ENCODE measurements at regions not wholly inside any gene's neighbourhood (a gene's known extent, or its start where the extent isn't known, plus 50 kb on each side); places are given as distances from the start of the nearest gene placed in this dataset.
A peak's percentile ranks its signal among the peaks of the same experiment; 100 is the strongest.

DNA sequence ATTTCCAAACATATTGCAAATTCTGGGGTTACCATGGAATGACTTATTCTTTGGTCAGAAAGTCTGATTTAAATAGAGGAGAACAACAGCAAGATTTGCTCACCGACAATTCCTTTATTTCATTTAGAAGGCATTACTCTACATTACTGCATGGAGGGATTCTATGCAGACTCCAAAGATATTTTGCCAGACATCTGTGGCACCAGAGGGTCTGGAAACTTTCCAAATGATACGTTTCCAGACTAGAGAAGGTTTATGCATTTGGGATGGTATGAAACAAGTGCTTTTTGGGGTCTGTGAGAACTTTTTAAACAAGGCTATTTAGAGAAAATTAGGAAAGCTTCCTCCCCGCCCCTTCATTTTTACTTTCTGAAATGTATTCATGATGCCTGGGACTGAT is 125.3 kb downstream of the SAMD9 start:
- no peak overlapping the region for H3K9ac ChIP-seq (ENCODE audit: control insufficient read depth, extremely low read depth, insufficient read depth, low read length)
- no peak overlapping the region for H3K27ac ChIP-seq (ENCODE audit: control insufficient read depth, insufficient read depth, low read length)
- no peaks in the 10 kb centered on the region for H3K9me1 ChIP-seq (ENCODE audit: control insufficient read depth, extremely low read depth, insufficient read depth, low read length)
- FAIRE-seq (no peak), DNase-seq (ENCODE audit: low read depth, low spot score) (no peak)
- H3K4me2 ChIP-seq (ENCODE audit: control insufficient read depth, extremely low read depth, insufficient read depth, low read depth, low read length) = no peak overlapping the region
- H3K4me3 ChIP-seq (ENCODE audit: control insufficient read depth in 2 of 3, extremely low read depth in 1 of 3, insufficient read depth in 2 of 3, low read depth in 1 of 3, low read length in 3 of 3) = no peak overlapping the region
- dilution Hi-C loops (cut with MboI; ENCODE audit: extremely low pct_ligation_motif_present, low sequenced_read_pairs) = no loop called here
- TF ChIP-seq, protein P1, sequence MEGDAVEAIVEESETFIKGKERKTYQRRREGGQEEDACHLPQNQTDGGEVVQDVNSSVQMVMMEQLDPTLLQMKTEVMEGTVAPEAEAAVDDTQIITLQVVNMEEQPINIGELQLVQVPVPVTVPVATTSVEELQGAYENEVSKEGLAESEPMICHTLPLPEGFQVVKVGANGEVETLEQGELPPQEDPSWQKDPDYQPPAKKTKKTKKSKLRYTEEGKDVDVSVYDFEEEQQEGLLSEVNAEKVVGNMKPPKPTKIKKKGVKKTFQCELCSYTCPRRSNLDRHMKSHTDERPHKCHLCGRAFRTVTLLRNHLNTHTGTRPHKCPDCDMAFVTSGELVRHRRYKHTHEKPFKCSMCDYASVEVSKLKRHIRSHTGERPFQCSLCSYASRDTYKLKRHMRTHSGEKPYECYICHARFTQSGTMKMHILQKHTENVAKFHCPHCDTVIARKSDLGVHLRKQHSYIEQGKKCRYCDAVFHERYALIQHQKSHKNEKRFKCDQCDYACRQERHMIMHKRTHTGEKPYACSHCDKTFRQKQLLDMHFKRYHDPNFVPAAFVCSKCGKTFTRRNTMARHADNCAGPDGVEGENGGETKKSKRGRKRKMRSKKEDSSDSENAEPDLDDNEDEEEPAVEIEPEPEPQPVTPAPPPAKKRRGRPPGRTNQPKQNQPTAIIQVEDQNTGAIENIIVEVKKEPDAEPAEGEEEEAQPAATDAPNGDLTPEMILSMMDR (optimal IDR thresholded peaks at IDR 0.05 in 1 of 3, IDR thresholded peaks at IDR 0.05 in 1 of 3, conservative IDR thresholded peaks at IDR 0.05 in 1 of 3; ENCODE audit: extremely low read depth in 1 of 3, insufficient read depth in 2 of 3, low read length in 3 of 3) = no peak
- no peak for TF ChIP-seq EZH2 (IDR thresholded peaks at IDR 0.05; ENCODE audit: low read length)
- H2AFZ ChIP-seq (ENCODE audit: control insufficient read depth, low read length) = no peak overlapping the region
- no peaks in the 10 kb centered on the region for H3K79me2 ChIP-seq (ENCODE audit: control insufficient read depth, insufficient read depth, low read length)
- no peaks in the 10 kb centered on the region for H4K20me1 ChIP-seq (ENCODE audit: control insufficient read depth, extremely low read depth, insufficient read depth, low read length)
- H3K4me1 ChIP-seq (ENCODE audit: control insufficient read depth, extremely low read depth, insufficient read depth, low read length) = peaks cover 6% of the 10 kb centered on the region
- no peaks in the 10 kb centered on the region for H3K27me3 ChIP-seq (ENCODE audit: control insufficient read depth, extremely low read depth, insufficient read depth, low read length)
- H3K36me3 ChIP-seq (ENCODE audit: control insufficient read depth in 2 of 2, extremely low read depth in 1 of 2, insufficient read depth in 2 of 2, low read length in 2 of 2) = no peaks in the 10 kb centered on the region
- no peaks in the 10 kb centered on the region for H3K9me3 ChIP-seq (ENCODE audit: control insufficient read depth, low read depth, low read length)

DNA sequence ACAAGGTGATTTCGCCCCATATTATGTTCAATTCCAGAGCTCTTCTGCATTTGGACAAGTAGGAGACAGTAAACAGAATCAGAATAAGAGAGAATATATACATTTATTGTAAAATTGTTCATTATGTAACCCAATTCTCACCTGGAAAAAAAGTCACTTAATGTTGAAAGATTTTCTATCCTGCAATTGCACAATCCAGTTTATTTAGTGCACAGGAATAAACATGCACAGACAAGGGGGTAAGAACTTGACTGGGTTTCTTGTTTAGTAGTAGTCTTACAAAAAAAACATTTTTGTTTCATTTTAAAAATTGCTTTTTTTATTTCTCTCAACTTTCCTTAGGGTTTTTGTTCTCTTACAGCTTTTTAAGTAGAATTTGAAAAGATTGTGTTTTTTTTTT is 126.6 kb downstream of the SAMD9 start:
- Histone ChIP-seq H4K20me1 (ENCODE audit: control insufficient read depth, extremely low read depth, insufficient read depth, low read length) (no peaks in the 10 kb centered on the region), H3K4me3 (ENCODE audit: control insufficient read depth in 2 of 3, extremely low read depth in 1 of 3, insufficient read depth in 2 of 3, low read depth in 1 of 3, low read length in 3 of 3) (no peak overlapping the region), H3K9ac (ENCODE audit: control insufficient read depth, extremely low read depth, insufficient read depth, low read length) (no peak overlapping the region), H3K4me1 (ENCODE audit: control insufficient read depth, extremely low read depth, insufficient read depth, low read length) (peaks cover 11% of the 10 kb centered on the region), H3K4me2 (ENCODE audit: control insufficient read depth, extremely low read depth, insufficient read depth, low read depth, low read length) (no peak overlapping the region), H2AFZ (ENCODE audit: control insufficient read depth, low read length) (peak overlapping the region; percentile 14), H3K79me2 (ENCODE audit: control insufficient read depth, insufficient read depth, low read length) (no peaks in the 10 kb centered on the region), H3K9me1 (ENCODE audit: control insufficient read depth, extremely low read depth, insufficient read depth, low read length) (no peaks in the 10 kb centered on the region), H3K27me3 (ENCODE audit: control insufficient read depth, extremely low read depth, insufficient read depth, low read length) (no peaks in the 10 kb centered on the region), H3K27ac (ENCODE audit: control insufficient read depth, insufficient read depth, low read length) (no peak overlapping the region), H3K9me3 (ENCODE audit: control insufficient read depth, low read depth, low read length) (no peaks in the 10 kb centered on the region), H3K36me3 (ENCODE audit: control insufficient read depth in 2 of 2, extremely low read depth in 1 of 2, insufficient read depth in 2 of 2, low read length in 2 of 2) (no peaks in the 10 kb centered on the region)
- dilution Hi-C loops (cut with MboI; ENCODE audit: extremely low pct_ligation_motif_present, low sequenced_read_pairs) = no loop called here
- no peak for FAIRE-seq
- no peak for DNase-seq (ENCODE audit: low read depth, low spot score)
- no peak for TF ChIP-seq EZH2 (IDR thresholded peaks at IDR 0.05; ENCODE audit: low read length)
- TF ChIP-seq, protein P1 (optimal IDR thresholded peaks at IDR 0.05 in 1 of 3, IDR thresholded peaks at IDR 0.05 in 1 of 3, conservative IDR thresholded peaks at IDR 0.05 in 1 of 3; ENCODE audit: extremely low read depth in 1 of 3, insufficient read depth in 2 of 3, low read length in 3 of 3) = no peak

Measured in keratinocyte (primary cell).